GM12864 (cell line): ENCODE measurements at regions not wholly inside any gene's neighbourhood (a gene's known extent, or its start where the extent isn't known, plus 50 kb on each side); places are given as distances from the start of the nearest gene placed in this dataset.

Experiments
- DNase-seq: peaks from one replicate; pipeline ENCODE4 v3.0.0-alpha.2; 2011; ENCODE audit warnings: low read depth
- H3K4me3 ChIP-seq: 2 replicates; pipeline ENCODE4 v1.5.1; 2011; ENCODE audit warnings: mild to moderate bottlenecking, low read depth, low read length, control low read depth
- CTCF ChIP-seq: IDR thresholded peaks from 2 replicates; pipeline ENCODE4 v1.5.1; 2011; ENCODE audit warnings: low read depth, mild to moderate bottlenecking, moderate library complexity, low read length, control low read depth, inconsistent platforms; ENCODE audit errors: missing control alignments

DNA sequence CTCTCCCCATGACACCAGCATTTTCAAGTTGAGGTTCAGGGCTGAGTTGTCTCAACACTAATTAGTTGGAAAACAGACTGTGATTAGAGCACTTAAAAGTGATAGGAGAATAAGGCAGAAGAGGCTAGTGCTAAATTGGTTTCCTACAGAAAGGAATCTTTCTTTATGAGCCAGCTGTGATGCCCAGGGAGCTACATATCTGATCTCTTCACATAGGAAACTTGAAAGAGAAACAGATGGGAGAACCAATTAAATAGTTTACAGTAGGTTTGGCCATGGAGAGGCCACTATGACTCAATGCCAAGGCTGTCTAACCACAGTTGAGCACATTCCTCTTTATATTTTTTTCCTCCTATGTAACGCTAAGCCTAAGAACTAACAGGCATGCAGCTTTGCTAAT lies 418.3 kb upstream of the CYRIA start:
- no peak overlapping the region for H3K4me3 ChIP-seq
- no peak for DNase-seq
- no peak for TF ChIP-seq CTCF

GRCh38 chr2:17079262-17079661 lies 413.6 kb upstream of the CYRIA start:
- no peak for TF ChIP-seq CTCF
- no peak overlapping the region for H3K4me3 ChIP-seq
- no peak for DNase-seq

DNA sequence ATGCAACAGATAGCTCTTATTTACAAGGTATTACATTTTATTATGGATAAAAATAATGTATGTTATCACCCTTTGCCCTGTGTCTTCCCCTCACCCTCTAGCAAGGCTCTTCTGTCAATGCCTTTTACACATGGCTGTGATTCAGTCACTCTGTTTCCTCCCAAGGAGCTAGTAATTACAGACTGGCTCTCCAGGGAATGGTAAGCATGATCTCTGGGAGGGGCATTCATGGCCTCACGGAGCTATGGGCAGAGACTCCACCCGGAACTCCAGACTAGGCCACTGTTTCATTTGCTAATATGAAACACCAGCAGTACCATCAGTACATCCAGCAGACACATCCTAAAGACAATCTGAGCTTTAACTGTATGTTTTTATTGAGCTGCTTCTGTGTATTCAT lies 410.9 kb upstream of the CYRIA start:
- no peak for TF ChIP-seq CTCF
- DNase-seq: no peak
- H3K4me3 ChIP-seq: no peak overlapping the region

DNA sequence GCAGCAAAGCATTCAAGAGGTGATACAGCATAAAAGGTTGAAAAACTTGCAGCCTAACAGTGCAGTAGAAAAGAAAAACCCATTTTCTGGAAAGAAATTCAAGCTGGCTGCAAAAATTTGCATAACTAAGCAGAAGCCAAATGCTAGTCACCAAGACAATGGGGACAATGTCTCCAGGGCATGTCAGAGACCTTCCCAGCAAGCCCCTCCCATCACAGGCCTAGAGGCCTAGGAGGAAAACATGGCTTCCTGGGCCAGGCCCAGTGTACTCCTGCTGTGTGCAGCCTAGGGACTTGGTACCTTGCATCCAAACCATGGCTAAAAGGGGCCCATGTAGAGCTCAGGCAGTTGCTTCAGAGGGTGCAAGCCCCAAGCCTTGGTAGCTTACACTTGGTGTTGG lies 405.1 kb upstream of the CYRIA start:
- no peak for DNase-seq
- no peak overlapping the region for H3K4me3 ChIP-seq
- TF ChIP-seq CTCF: no peak

GRCh38 chr2:17069564-17069963 lies 403.9 kb upstream of the CYRIA start:
- no peak overlapping the region for H3K4me3 ChIP-seq
- TF ChIP-seq CTCF: no peak
- no peak for DNase-seq

GRCh38 chr2:17068021-17068420 lies 402.4 kb upstream of the CYRIA start:
- TF ChIP-seq CTCF: no peak
- H3K4me3 ChIP-seq: no peak overlapping the region
- no peak for DNase-seq

DNA sequence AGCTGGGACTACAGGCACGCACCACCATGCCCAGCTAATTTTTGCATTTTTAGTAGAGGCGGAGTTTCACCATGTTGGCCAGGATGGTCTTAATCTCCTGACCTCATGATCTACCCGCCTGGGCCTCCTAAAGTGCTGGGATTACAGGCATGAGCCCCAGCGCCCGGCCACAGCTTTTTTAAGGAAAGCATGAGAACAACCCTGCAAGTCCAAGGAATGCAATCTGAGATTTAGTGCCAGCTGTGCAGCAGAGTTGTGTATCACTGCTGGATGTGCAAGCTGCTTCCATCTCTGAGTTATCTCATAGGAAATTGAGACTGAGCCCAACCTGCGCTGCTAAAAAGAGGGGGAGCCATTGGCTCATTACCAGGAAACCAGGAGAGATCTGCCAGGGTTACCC lies 399.9 kb upstream of the CYRIA start:
- TF ChIP-seq CTCF: no peak
- no peak for DNase-seq
- H3K4me3 ChIP-seq: no peak overlapping the region
